ENCODE measurements at regions not wholly inside any gene's neighbourhood (a gene's known extent, or its start where the extent isn't known, plus 50 kb on each side); places are given as distances from the start of the nearest gene placed in this dataset.

DNA sequence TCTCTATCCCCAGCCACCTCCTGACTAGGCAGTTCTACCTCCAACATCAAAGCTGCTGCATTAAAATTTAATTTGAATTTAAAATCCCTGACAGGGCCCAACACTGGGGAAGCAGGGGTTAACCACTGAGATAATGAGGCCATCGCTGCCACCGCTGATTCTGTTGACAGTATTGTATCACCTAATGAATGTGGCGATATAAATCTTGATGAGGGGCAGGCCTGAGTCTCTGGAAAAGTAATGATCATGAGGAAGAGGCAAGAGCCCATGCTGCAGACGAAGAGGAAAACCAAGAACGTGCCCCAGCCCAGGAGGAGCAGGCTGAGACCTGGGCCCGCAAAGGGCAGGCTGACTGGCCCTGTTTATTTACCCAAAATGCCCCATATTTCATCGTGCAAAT is 251.4 kb upstream of the ZFHX3 start:
- H3K36me3 ChIP-seq (replicated peaks; ENCODE audit: insufficient read depth, low read depth), result no peaks in the 10 kb centered on the region
- H3K4me3 ChIP-seq, result no peak overlapping the region
- no peaks in the 10 kb centered on the region for H3K4me1 ChIP-seq (ENCODE audit: insufficient read depth)
- no peaks in the 10 kb centered on the region for H3K27me3 ChIP-seq
- WGBS (ENCODE audit: low lambda C conversion rate, missing lambda C conversion rate), result 67% methylated on average over 7 of the region's 7 CpGs
- no peaks in the 10 kb centered on the region for H3K9me3 ChIP-seq (ENCODE audit: low read depth)
- no peaks in the 10 kb centered on the region for H3K9me2 ChIP-seq (replicated peaks; ENCODE audit: insufficient read depth)
- DNase-seq (ENCODE audit: low spot score), result no peak
- H3K27ac ChIP-seq, result no peak overlapping the region
- no peak overlapping the region for H2AFZ ChIP-seq
- no peaks in the 10 kb centered on the region for H3K79me2 ChIP-seq
- TF ChIP-seq EZH2 (IDR thresholded peaks at IDR 0.05; ENCODE audit: borderline replicate concordance) (no peak), EZH2phosphoT487 (IDR thresholded peaks at IDR 0.05; ENCODE audit: low read depth, severe bottlenecking, unreplicated experiment) (no peak)
- TF ChIP-seq, protein P1, sequence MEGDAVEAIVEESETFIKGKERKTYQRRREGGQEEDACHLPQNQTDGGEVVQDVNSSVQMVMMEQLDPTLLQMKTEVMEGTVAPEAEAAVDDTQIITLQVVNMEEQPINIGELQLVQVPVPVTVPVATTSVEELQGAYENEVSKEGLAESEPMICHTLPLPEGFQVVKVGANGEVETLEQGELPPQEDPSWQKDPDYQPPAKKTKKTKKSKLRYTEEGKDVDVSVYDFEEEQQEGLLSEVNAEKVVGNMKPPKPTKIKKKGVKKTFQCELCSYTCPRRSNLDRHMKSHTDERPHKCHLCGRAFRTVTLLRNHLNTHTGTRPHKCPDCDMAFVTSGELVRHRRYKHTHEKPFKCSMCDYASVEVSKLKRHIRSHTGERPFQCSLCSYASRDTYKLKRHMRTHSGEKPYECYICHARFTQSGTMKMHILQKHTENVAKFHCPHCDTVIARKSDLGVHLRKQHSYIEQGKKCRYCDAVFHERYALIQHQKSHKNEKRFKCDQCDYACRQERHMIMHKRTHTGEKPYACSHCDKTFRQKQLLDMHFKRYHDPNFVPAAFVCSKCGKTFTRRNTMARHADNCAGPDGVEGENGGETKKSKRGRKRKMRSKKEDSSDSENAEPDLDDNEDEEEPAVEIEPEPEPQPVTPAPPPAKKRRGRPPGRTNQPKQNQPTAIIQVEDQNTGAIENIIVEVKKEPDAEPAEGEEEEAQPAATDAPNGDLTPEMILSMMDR (IDR thresholded peaks at IDR 0.05; ENCODE audit: poor library complexity), result no peak
- no peak overlapping the region for H3K4me2 ChIP-seq
- no peaks in the 10 kb centered on the region for H4K20me1 ChIP-seq (ENCODE audit: insufficient read depth, poor library complexity, severe bottlenecking)

- no peaks in the 10 kb centered on the region for H4K20me1 ChIP-seq (ENCODE audit: insufficient read depth, poor library complexity, severe bottlenecking)
- H3K4me2 ChIP-seq, result no peak overlapping the region
- no peaks in the 10 kb centered on the region for H3K27me3 ChIP-seq
- no peak overlapping the region for H3K4me3 ChIP-seq
- TF ChIP-seq EZH2phosphoT487 (IDR thresholded peaks at IDR 0.05; ENCODE audit: low read depth, severe bottlenecking, unreplicated experiment) (no peak), EZH2 (IDR thresholded peaks at IDR 0.05; ENCODE audit: borderline replicate concordance) (no peak)
- TF ChIP-seq, protein P1 (IDR thresholded peaks at IDR 0.05; ENCODE audit: poor library complexity), result no peak
- H3K4me1 ChIP-seq (ENCODE audit: insufficient read depth), result no peaks in the 10 kb centered on the region
- H2AFZ ChIP-seq, result no peak overlapping the region
- no peaks in the 10 kb centered on the region for H3K79me2 ChIP-seq
- H3K9me3 ChIP-seq (ENCODE audit: low read depth), result no peaks in the 10 kb centered on the region
- H3K36me3 ChIP-seq (replicated peaks; ENCODE audit: insufficient read depth, low read depth), result no peaks in the 10 kb centered on the region
- DNase-seq (ENCODE audit: low spot score), result peak; percentile 18
- no peaks in the 10 kb centered on the region for H3K9me2 ChIP-seq (replicated peaks; ENCODE audit: insufficient read depth)
- WGBS (ENCODE audit: low lambda C conversion rate, missing lambda C conversion rate), result 43% methylated on average over 3 of the region's 3 CpGs
- no peak overlapping the region for H3K27ac ChIP-seq
These were observed 250.6 kb upstream of the ZFHX3 start for GRCh38 chr16:73298562-73298961.

DNA sequence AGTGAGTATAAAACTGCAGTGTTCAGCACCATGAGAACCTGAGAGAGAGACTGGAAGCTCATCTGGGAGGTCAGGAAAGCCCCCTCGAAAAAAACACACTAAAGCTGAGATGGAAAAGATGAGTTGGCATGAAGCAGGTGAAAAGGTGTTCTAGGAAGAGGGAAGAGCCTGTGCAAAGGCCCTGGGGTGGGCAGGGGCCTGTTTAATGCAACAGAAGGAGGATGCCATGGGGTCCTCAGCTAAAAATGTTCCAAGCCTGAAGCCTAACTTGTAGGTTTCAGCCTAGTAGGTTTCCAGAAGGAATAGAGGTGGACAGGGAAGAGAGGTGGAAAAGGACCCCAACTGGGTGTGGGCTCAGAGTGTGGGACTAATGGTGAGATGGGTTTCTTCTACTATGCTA is 242.3 kb upstream of the ZFHX3 start:
- Histone ChIP-seq H3K4me1 (ENCODE audit: insufficient read depth) (peaks cover 4% of the 10 kb centered on the region), H4K20me1 (ENCODE audit: insufficient read depth, poor library complexity, severe bottlenecking) (no peaks in the 10 kb centered on the region), H3K36me3 (replicated peaks; ENCODE audit: insufficient read depth, low read depth) (no peaks in the 10 kb centered on the region), H3K4me3 (no peak overlapping the region), H3K9me3 (ENCODE audit: low read depth) (no peaks in the 10 kb centered on the region), H3K27ac (no peak overlapping the region), H2AFZ (no peak overlapping the region), H3K4me2 (no peak overlapping the region), H3K79me2 (no peaks in the 10 kb centered on the region), H3K27me3 (no peaks in the 10 kb centered on the region), H3K9me2 (replicated peaks; ENCODE audit: insufficient read depth) (no peaks in the 10 kb centered on the region)
- DNase-seq (ENCODE audit: low spot score), result no peak
- TF ChIP-seq EZH2phosphoT487 (IDR thresholded peaks at IDR 0.05; ENCODE audit: low read depth, severe bottlenecking, unreplicated experiment) (no peak), EZH2 (IDR thresholded peaks at IDR 0.05; ENCODE audit: borderline replicate concordance) (no peak)
- TF ChIP-seq, protein P1 (IDR thresholded peaks at IDR 0.05; ENCODE audit: poor library complexity), result no peak
- 57% methylated on average over 1 of the region's 1 CpG for WGBS (ENCODE audit: low lambda C conversion rate, missing lambda C conversion rate)

- Histone ChIP-seq H3K27me3 (no peaks in the 10 kb centered on the region), H2AFZ (no peak overlapping the region), H3K36me3 (replicated peaks; ENCODE audit: insufficient read depth, low read depth) (no peaks in the 10 kb centered on the region), H3K4me2 (no peak overlapping the region), H3K9me2 (replicated peaks; ENCODE audit: insufficient read depth) (no peaks in the 10 kb centered on the region), H3K79me2 (no peaks in the 10 kb centered on the region), H3K27ac (no peak overlapping the region), H4K20me1 (ENCODE audit: insufficient read depth, poor library complexity, severe bottlenecking) (no peaks in the 10 kb centered on the region), H3K9me3 (ENCODE audit: low read depth) (no peaks in the 10 kb centered on the region), H3K4me3 (no peak overlapping the region), H3K4me1 (ENCODE audit: insufficient read depth) (peaks cover 4% of the 10 kb centered on the region)
- 86% methylated on average over 4 of the region's 4 CpGs for WGBS (ENCODE audit: low lambda C conversion rate, missing lambda C conversion rate)
- TF ChIP-seq, protein P1 (IDR thresholded peaks at IDR 0.05; ENCODE audit: poor library complexity), result no peak
- no peak for TF ChIP-seq EZH2phosphoT487 (IDR thresholded peaks at IDR 0.05; ENCODE audit: low read depth, severe bottlenecking, unreplicated experiment)
- no peak for TF ChIP-seq EZH2 (IDR thresholded peaks at IDR 0.05; ENCODE audit: borderline replicate concordance)
- no peak for DNase-seq (ENCODE audit: low spot score)
These were observed 241.3 kb upstream of the ZFHX3 start for GRCh38 chr16:73289232-73289631.
